BJ (cell line): ENCODE measurements at regions not wholly inside any gene's neighbourhood (a gene's known extent, or its start where the extent isn't known, plus 50 kb on each side); places are given as distances from the start of the nearest gene placed in this dataset.

Experiments
- CTCF ChIA-PET: fragments of 350-600 bp; formaldehyde crosslinking; extraction: SDS; loops from one replicate; lab custom pipeline; 2021; ENCODE audit warnings: antibody characterized with exemption, inconsistent platforms; lab: Yijun Ruan, JAX
- POLR2A ChIA-PET: fragments of 300-600 bp; sonication (Branson Sonifier 250); formaldehyde crosslinking; extraction: SDS; loops from one replicate; lab custom pipeline; 2021; ENCODE audit warnings: antibody characterized with exemption; lab: Charles Lee
- DNase-seq: peaks from one replicate; pipeline ENCODE4 v3.0.0-alpha.2; 2011; ENCODE audit warnings: low read depth
- H3K27me3 ChIP-seq: 2 replicates; pipeline ENCODE4 v1.6.0; 2011; ENCODE audit warnings: low read length; ENCODE audit not compliant: control insufficient read depth, insufficient read depth
- H3K36me3 ChIP-seq: 2 replicates; pipeline ENCODE4 v1.5.1; 2011; ENCODE audit warnings: low read length; ENCODE audit not compliant: control insufficient read depth, insufficient read depth
- H3K4me3 ChIP-seq: 2 replicates; pipeline ENCODE4 v1.5.1; 2011; ENCODE audit warnings: low read depth, mild to moderate bottlenecking, control low read depth, low read length
- TF ChIP-seq, protein P1 (sequence below): IDR thresholded peaks from 2 replicates; pipeline ENCODE4 v1.5.1; 2011; ENCODE audit warnings: low read depth, mild to moderate bottlenecking, control low read depth, inconsistent platforms, low read length, moderate library complexity; ENCODE audit not compliant: insufficient read depth

- ChIA-PET CTCF (interaction anchor here (0.6 to 17.6 kb wide), 26 partner anchors 9 to 482 kb away, joined by 3 to 225 read pairs (median 5); no protein-coding TSS in a partner anchor), POLR2A (no interaction called here)
- Histone ChIP-seq H3K27me3 (peaks cover 9% of the 10 kb centered on the region), H3K36me3 (no peaks in the 10 kb centered on the region), H3K4me3 (no peak overlapping the region)
- no peak for DNase-seq
- TF ChIP-seq, protein P1, sequence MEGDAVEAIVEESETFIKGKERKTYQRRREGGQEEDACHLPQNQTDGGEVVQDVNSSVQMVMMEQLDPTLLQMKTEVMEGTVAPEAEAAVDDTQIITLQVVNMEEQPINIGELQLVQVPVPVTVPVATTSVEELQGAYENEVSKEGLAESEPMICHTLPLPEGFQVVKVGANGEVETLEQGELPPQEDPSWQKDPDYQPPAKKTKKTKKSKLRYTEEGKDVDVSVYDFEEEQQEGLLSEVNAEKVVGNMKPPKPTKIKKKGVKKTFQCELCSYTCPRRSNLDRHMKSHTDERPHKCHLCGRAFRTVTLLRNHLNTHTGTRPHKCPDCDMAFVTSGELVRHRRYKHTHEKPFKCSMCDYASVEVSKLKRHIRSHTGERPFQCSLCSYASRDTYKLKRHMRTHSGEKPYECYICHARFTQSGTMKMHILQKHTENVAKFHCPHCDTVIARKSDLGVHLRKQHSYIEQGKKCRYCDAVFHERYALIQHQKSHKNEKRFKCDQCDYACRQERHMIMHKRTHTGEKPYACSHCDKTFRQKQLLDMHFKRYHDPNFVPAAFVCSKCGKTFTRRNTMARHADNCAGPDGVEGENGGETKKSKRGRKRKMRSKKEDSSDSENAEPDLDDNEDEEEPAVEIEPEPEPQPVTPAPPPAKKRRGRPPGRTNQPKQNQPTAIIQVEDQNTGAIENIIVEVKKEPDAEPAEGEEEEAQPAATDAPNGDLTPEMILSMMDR, result no peak
Observed at GRCh38 chr11:19552656-19553260, 159.9 kb upstream of the NAV2 start.

GRCh38 chr11:19552161-19552560, 160.5 kb upstream of the NAV2 start:
- H3K36me3 ChIP-seq, result no peaks in the 10 kb centered on the region
- ChIA-PET POLR2A (no interaction called here), CTCF (interaction anchor here (0.7 to 17.6 kb wide), 17 partner anchors 9 to 481 kb away, joined by 3 to 225 read pairs (median 6); no protein-coding TSS in a partner anchor)
- no peak for DNase-seq
- H3K27me3 ChIP-seq, result peaks cover 12% of the 10 kb centered on the region
- no peak overlapping the region for H3K4me3 ChIP-seq
- TF ChIP-seq, protein P1, result no peak

GRCh38 chr11:19551457-19551856, 161.2 kb upstream of the NAV2 start:
- no peaks in the 10 kb centered on the region for H3K36me3 ChIP-seq
- no peak for DNase-seq
- TF ChIP-seq, protein P1, result no peak
- peaks cover 15% of the 10 kb centered on the region for H3K27me3 ChIP-seq
- CTCF ChIA-PET, result interaction anchor here (0.6 to 17.6 kb wide), 4 partner anchors 37 to 480 kb away, joined by 3 to 225 read pairs (median 36); no protein-coding TSS in a partner anchor
- H3K4me3 ChIP-seq, result no peak overlapping the region
- POLR2A ChIA-PET, result no interaction called here

- CTCF ChIA-PET, result interaction anchor here (0.8 to 17.6 kb wide), 5 partner anchors 11 to 476 kb away, joined by 3 to 225 read pairs (median 7); no protein-coding TSS in a partner anchor
- POLR2A ChIA-PET, result interaction anchor here (0.8 kb wide), 1 partner anchor 221 kb away, joined by 4 read pairs; no protein-coding TSS in a partner anchor
- H3K27me3 ChIP-seq, result peaks cover 23% of the 10 kb centered on the region
- TF ChIP-seq, protein P1, result no peak
- no peak overlapping the region for H3K4me3 ChIP-seq
- DNase-seq, result no peak
- no peaks in the 10 kb centered on the region for H3K36me3 ChIP-seq
Observed at GRCh38 chr11:19547044-19547443, 165.6 kb upstream of the NAV2 start.

GRCh38 chr11:19546325-19546724, 166.3 kb upstream of the NAV2 start:
- ChIA-PET POLR2A (interaction anchor here (0.8 kb wide), 1 partner anchor 220 kb away, joined by 4 read pairs; no protein-coding TSS in a partner anchor), CTCF (interaction anchor here (0.6 to 17.6 kb wide), 7 partner anchors 11 to 475 kb away, joined by 3 to 225 read pairs (median 4); no protein-coding TSS in a partner anchor)
- H3K27me3 ChIP-seq, result peaks cover 23% of the 10 kb centered on the region
- H3K36me3 ChIP-seq, result no peaks in the 10 kb centered on the region
- TF ChIP-seq, protein P1, result no peak
- DNase-seq, result no peak
- no peak overlapping the region for H3K4me3 ChIP-seq
